ENCODE measurements at regions not wholly inside any gene's neighbourhood (a gene's known extent, or its start where the extent isn't known, plus 50 kb on each side); places are given as distances from the start of the nearest gene placed in this dataset.

GRCh38 chr2:75333646-75334045 lies 134.3 kb upstream of the TACR1 start:
- H3K4me3 ChIP-seq, result no peak overlapping the region

GRCh38 chr2:75328156-75328555 lies 128.8 kb upstream of the TACR1 start:
- no peak for DNase-seq
- H3K9me3 ChIP-seq, result no peaks in the 10 kb centered on the region
- WGBS, 2 donors, result 93% methylated on average over 6 to 7 of the region's 7 CpGs

More at GRCh38 chr2:75333646-75334045, 134.3 kb upstream of the TACR1 start:
- TF ChIP-seq POLR2A (IDR thresholded peaks at IDR 0.05) (no peak), POLR2AphosphoS5 (IDR thresholded peaks at IDR 0.05) (no peak), EP300 (IDR thresholded peaks at IDR 0.05) (no peak), CTCF (IDR thresholded peaks at IDR 0.05) (no peak)
- no peaks in the 10 kb centered on the region for H3K9me3 ChIP-seq
- H3K27ac ChIP-seq, result no peak overlapping the region
- no peaks in the 10 kb centered on the region for H3K36me3 ChIP-seq
- ATAC-seq (ENCODE audit: low FRiP score in 2 of 2) (no peak), DNase-seq (no peak)
- 96 to 98% methylated on average over 2 of the region's 2 CpGs for WGBS, 2 donors
- no peaks in the 10 kb centered on the region for H3K4me1 ChIP-seq
- no peaks in the 10 kb centered on the region for H3K27me3 ChIP-seq

GRCh38 chr2:75327334-75327733 lies 128.0 kb upstream of the TACR1 start:
- Histone ChIP-seq H3K27ac (no peak overlapping the region), H3K9me3 (no peaks in the 10 kb centered on the region), H3K27me3 (no peaks in the 10 kb centered on the region), H3K4me3 (no peak overlapping the region), H3K36me3 (no peaks in the 10 kb centered on the region), H3K4me1 (no peaks in the 10 kb centered on the region)
- TF ChIP-seq EP300 (IDR thresholded peaks at IDR 0.05) (no peak), POLR2AphosphoS5 (IDR thresholded peaks at IDR 0.05) (no peak), POLR2A (IDR thresholded peaks at IDR 0.05) (no peak), CTCF (IDR thresholded peaks at IDR 0.05) (no peak)
- 52 to 60% methylated on average over 7 of the region's 7 CpGs for WGBS, 2 donors
- DNase-seq (no peak), ATAC-seq (ENCODE audit: low FRiP score in 2 of 2) (no peak)

More at GRCh38 chr2:75328156-75328555, 128.8 kb upstream of the TACR1 start:
- Histone ChIP-seq H3K4me1 (no peaks in the 10 kb centered on the region), H3K27me3 (no peaks in the 10 kb centered on the region), H3K36me3 (no peaks in the 10 kb centered on the region), H3K27ac (no peak overlapping the region), H3K4me3 (no peak overlapping the region)
- no peak for ATAC-seq (ENCODE audit: low FRiP score in 2 of 2)
- TF ChIP-seq EP300 (IDR thresholded peaks at IDR 0.05) (no peak), POLR2A (IDR thresholded peaks at IDR 0.05) (no peak), POLR2AphosphoS5 (IDR thresholded peaks at IDR 0.05) (no peak), CTCF (IDR thresholded peaks at IDR 0.05) (no peak)

GRCh38 chr2:75326645-75327044 lies 127.3 kb upstream of the TACR1 start:
- ATAC-seq (ENCODE audit: low FRiP score in 2 of 2), result no peak
- H3K27ac ChIP-seq, result no peak overlapping the region
- no peaks in the 10 kb centered on the region for H3K9me3 ChIP-seq
- H3K36me3 ChIP-seq, result no peaks in the 10 kb centered on the region
- DNase-seq, result no peak
- no peaks in the 10 kb centered on the region for H3K4me1 ChIP-seq
- WGBS, 2 donors, result 82 to 88% methylated on average over 2 of the region's 2 CpGs
- no peak for TF ChIP-seq CTCF (IDR thresholded peaks at IDR 0.05)
- TF ChIP-seq POLR2A (IDR thresholded peaks at IDR 0.05), result no peak
- no peak for TF ChIP-seq EP300 (IDR thresholded peaks at IDR 0.05)
- TF ChIP-seq POLR2AphosphoS5 (IDR thresholded peaks at IDR 0.05), result no peak
- no peak overlapping the region for H3K4me3 ChIP-seq
- H3K27me3 ChIP-seq, result no peaks in the 10 kb centered on the region

GRCh38 chr2:75325594-75325993 lies 126.3 kb upstream of the TACR1 start:
- DNase-seq (no peak), ATAC-seq (ENCODE audit: low FRiP score in 2 of 2) (no peak)
- Histone ChIP-seq H3K36me3 (no peaks in the 10 kb centered on the region), H3K9me3 (no peaks in the 10 kb centered on the region), H3K4me3 (no peak overlapping the region), H3K27ac (no peak overlapping the region), H3K4me1 (no peaks in the 10 kb centered on the region), H3K27me3 (no peaks in the 10 kb centered on the region)
- 82 to 92% methylated on average over 1 of the region's 1 CpG for WGBS, 2 donors
- TF ChIP-seq POLR2AphosphoS5 (IDR thresholded peaks at IDR 0.05), result no peak
- no peak for TF ChIP-seq CTCF (IDR thresholded peaks at IDR 0.05)
- TF ChIP-seq POLR2A (IDR thresholded peaks at IDR 0.05), result no peak

Data from upper lobe of left lung (tissue), 6 donors.